Mesodermal cell (in vitro differentiated cells): ENCODE measurements at regions not wholly inside any gene's neighbourhood (a gene's known extent, or its start where the extent isn't known, plus 50 kb on each side); places are given as distances from the start of the nearest gene placed in this dataset.

ENCODE experiments used
- H3K27ac ChIP-seq: 2 replicates; pipeline ENCODE4 v1.7.0; 2013; ENCODE audit warnings: mild to moderate bottlenecking, low read depth, low read length, moderate library complexity; ENCODE audit not compliant: severe bottlenecking
- H3K36me3 ChIP-seq: 2 replicates; pipeline ENCODE4 v1.7.1; 2013; ENCODE audit warnings: mild to moderate bottlenecking, low read length, moderate library complexity; ENCODE audit not compliant: control insufficient read depth, insufficient read depth
- H3K4me1 ChIP-seq: one replicate; pipeline ENCODE4 v1.7.1; 2013; ENCODE audit warnings: mild to moderate bottlenecking, low read length; ENCODE audit not compliant: insufficient read depth, control insufficient read depth, poor library complexity, severe bottlenecking
- H3K4me3 ChIP-seq: 2 replicates; pipeline ENCODE4 v1.7.0; 2013; ENCODE audit warnings: low read length, control low read depth, mild to moderate bottlenecking; ENCODE audit not compliant: insufficient read depth, poor library complexity, severe bottlenecking; ENCODE audit errors: extremely low read depth
- H3K9me3 ChIP-seq: 2 replicates; pipeline ENCODE4 v1.7.1; 2013; ENCODE audit warnings: mild to moderate bottlenecking, low read length, moderate library complexity; ENCODE audit not compliant: control insufficient read depth
- WGBS, 2 experiments: methylation state at CpG; one replicate each; pipeline ENCODE4 v1.1.5; 2013; ENCODE audit warnings: missing lambda C conversion rate in 2 of 2; ENCODE audit not compliant: insufficient coverage in 2 of 2; 5-methylcytosine and 5-hydroxymethylcytosine counted together

DNA sequence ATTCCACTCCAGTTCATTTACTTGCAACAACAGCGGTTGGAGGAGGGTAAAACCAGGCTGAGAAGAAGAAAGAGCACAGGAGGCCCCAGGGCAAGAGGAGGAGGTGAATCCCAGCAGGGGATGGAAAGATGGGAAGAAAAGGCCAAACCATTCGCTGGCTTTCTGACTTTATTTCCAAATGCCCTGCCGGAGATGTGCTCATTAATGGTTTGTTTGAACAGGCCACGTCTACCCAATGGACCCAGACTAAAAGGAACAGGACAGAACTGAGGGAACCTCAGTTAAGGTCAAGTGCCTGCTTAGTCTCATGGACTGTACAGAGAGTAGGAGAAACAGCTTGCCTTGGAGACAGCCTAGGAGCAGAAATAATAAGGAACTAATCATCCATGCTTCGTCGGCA lies 121.6 kb upstream of the NDUFV2 start:
- H3K36me3 ChIP-seq, result no peaks in the 10 kb centered on the region
- 50 to 67% methylated on average over 6 of the region's 6 CpGs for WGBS, 2 experiments
- H3K9me3 ChIP-seq, result no peaks in the 10 kb centered on the region
- no peak overlapping the region for H3K4me3 ChIP-seq
- H3K4me1 ChIP-seq, result peaks cover 6% of the 10 kb centered on the region
- H3K27ac ChIP-seq, result no peak overlapping the region

DNA sequence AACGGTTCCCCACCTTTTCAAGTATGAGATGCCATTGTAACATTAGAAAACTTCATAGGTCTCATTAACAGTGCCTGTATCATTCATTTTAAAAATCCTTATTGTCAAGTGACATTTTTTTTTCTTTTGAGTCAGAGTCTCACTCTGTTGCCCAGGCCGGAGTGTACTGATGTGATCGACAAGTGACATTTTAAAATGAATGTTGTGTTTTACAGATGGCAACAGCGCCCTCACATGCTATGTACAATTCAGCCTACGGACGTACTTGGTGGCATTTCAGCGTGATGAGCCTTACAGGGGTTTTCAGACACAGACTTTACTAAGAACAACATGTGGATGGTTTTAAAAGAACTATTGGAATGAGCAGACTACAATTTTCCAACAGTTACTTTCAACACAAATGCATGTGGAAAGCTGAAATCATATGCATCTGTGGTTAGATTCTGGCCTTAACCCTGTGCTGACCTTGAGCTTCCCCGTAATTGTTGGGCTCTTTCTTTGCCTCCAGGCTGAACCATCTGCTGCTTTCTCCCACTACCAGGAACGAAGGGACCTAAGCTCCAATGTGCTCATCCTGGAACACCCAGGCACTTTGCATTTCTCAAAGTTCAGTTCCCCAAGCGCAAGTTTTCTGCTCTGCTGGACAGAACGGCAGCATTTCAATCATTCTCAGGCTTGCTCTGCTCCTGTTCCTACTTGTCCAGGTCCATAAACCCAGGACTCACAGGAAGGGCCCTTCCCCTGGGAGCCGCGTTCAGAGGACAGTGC lies 119.9 kb upstream of the NDUFV2 start:
- no peak overlapping the region for H3K4me3 ChIP-seq
- no peaks in the 10 kb centered on the region for H3K36me3 ChIP-seq
- no peaks in the 10 kb centered on the region for H3K9me3 ChIP-seq
- H3K27ac ChIP-seq, result no peak overlapping the region
- WGBS, 2 experiments, result 75 to 78% methylated on average over 4 to 8 of the region's 13 CpGs
- H3K4me1 ChIP-seq, result peaks cover 13% of the 10 kb centered on the region

DNA sequence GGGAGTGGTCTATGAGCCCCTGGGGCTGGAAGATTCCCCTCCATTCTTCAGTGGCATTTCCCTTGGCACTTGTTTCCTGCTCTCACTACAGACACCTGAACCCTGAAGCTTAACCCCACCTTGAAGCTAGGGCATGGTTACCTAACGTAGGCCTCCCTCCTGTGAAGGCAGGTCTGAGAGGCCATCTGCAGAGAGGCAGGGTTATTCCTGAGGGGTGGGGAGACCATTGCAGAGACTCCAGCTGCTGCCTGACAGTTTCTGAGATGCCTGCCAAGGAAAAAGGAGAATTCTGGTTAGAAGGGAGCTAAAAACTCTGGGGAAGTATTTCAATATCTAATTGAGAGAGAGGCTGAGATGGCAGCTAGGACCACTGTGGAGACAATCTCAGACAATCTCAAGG lies 119.3 kb upstream of the NDUFV2 start:
- Histone ChIP-seq H3K4me3 (no peak overlapping the region), H3K4me1 (peaks cover 19% of the 10 kb centered on the region), H3K9me3 (no peaks in the 10 kb centered on the region), H3K27ac (no peak overlapping the region), H3K36me3 (no peaks in the 10 kb centered on the region)
- WGBS, 2 experiments, result 100% methylated on average over 1 of the region's 1 CpG

DNA sequence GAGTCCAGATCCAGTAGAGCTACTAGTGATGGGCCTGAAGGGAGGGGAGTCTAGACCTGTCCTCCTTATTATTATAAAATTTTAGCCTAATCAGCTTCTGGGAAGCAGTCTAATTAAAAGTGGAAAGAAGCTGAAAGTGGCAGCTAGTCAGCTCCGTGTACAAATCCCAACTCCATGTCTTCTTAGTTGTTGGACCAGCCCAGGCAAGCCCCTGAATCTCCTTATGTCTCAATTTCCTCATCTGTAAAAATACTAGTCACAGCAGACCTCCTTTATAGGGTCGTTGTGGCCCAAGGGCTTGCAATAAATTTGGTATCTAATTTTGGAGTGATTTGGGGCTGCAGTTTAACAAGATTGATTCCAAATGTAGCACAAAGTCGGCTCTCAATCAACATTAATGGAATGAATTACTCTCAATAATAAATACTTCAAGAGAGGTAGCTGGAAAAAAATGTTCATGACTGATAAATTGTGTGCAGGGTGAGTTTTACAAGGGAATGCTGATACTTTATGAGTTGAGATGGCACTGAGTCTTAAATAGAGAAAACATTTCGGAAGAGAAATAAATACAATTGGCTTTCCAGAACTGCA lies 118.3 kb upstream of the NDUFV2 start:
- Histone ChIP-seq H3K4me3 (no peak overlapping the region), H3K4me1 (peaks cover 20% of the 10 kb centered on the region), H3K9me3 (no peaks in the 10 kb centered on the region), H3K27ac (no peak overlapping the region), H3K36me3 (no peaks in the 10 kb centered on the region)
- WGBS, 2 experiments, result 50% methylated on average over 1 of the region's 4 CpGs; no CpG with 5 or more reads in 1 of the 2 experiments

DNA sequence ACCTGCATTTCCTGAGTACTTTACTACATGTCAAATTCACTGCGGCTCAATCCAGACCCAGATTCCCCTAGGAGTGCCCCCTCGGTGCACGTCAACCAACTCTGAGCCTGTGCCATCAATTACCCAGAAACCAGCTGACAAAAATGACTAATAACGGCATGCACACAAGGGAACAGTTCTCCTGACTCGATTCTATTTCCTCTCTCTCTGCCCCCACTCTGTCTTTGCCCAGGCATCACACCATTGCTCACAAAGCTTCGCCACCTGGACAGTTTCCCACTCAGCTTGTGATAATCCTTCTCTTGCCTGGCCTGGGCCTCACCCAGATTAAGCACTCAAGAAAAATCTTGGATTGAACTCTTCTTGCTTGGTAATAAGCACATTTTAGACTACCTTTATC lies 115.3 kb upstream of the NDUFV2 start:
- 96 to 97% methylated on average over 5 to 6 of the region's 6 CpGs for WGBS, 2 experiments
- no peaks in the 10 kb centered on the region for H3K9me3 ChIP-seq
- H3K4me1 ChIP-seq, result peaks cover 23% of the 10 kb centered on the region
- H3K4me3 ChIP-seq, result no peak overlapping the region
- H3K36me3 ChIP-seq, result no peaks in the 10 kb centered on the region
- H3K27ac ChIP-seq, result no peak overlapping the region

DNA sequence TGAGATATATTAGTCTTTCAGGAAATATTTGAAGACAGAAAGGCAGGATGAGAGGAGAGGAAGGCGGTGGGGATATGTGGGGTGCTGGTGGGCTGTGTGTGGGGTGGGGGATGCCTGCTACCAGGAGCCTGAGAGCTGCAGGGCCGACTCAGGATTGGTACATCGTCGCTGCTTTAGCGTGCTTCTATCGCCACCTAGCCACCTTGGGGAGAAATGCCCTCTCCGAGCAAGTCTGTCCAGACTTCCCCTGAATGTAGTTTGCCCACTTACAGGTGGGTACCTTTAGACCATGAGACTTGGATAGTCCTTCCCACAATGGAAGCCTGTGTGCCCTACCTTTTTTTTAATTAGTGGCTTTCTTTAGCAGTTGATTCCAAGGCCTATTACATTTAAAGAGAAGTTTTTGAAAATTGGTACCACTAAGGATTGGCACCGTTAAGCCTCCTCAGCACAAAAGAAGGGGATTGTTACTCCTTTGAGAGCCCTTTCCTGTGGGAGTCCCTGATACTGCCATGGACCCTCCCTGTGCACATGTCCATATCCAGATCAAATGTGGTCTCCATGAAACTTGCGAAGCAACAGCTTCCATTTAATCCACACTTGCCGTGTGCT lies 114.1 kb upstream of the NDUFV2 start:
- Histone ChIP-seq H3K27ac (no peak overlapping the region), H3K9me3 (no peaks in the 10 kb centered on the region), H3K4me1 (peaks cover 23% of the 10 kb centered on the region), H3K4me3 (no peak overlapping the region), H3K36me3 (no peaks in the 10 kb centered on the region)
- WGBS, 2 experiments, result 21 to 29% methylated on average over 9 to 10 of the region's 10 CpGs

DNA sequence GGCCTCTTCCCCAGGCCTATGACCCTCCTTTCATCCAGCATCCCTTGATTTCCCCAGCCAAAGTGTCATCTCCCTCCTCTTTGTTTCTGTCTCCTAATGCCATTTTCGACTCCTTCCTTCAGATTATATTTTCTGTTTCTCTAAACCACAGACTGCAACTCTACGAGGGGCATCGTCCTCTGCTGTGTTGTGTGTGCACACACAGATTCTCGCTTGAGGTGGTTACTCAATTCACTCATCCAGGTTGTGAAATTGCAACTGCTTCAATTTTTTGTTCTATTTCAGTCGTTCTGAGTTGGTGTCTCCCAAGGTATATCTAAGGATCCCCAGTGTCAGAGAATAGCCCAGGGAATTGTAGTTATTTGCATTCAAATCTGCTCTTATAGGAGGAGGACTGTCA lies 113.5 kb upstream of the NDUFV2 start:
- Histone ChIP-seq H3K36me3 (no peaks in the 10 kb centered on the region), H3K4me1 (peaks cover 23% of the 10 kb centered on the region), H3K27ac (no peak overlapping the region), H3K4me3 (no peak overlapping the region), H3K9me3 (no peaks in the 10 kb centered on the region)
- WGBS, 2 experiments, result 85 to 86% methylated on average over 4 to 5 of the region's 5 CpGs

DNA sequence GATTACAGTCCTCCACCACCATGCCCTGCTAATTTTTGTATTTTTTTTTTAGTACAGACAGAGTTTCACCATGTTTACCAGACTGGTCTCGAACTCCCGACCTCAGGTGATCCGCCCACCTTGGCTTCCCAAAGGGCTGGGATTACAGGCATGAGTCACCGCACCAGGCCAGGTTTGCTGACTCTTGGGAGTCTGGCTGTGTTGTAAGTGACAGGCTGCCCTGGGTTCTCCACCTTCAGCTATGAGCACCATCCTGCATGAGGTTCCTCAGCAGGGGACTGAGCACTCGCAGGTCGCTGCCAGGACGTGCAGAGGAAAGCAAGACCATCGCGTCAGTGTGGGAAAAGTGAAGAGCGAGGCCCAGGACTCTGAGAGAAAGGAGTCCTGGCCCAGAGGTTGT lies 112.6 kb upstream of the NDUFV2 start:
- Histone ChIP-seq H3K4me1 (peaks cover 23% of the 10 kb centered on the region), H3K27ac (no peak overlapping the region), H3K9me3 (no peaks in the 10 kb centered on the region), H3K36me3 (no peaks in the 10 kb centered on the region), H3K4me3 (no peak overlapping the region)
- WGBS, 2 experiments, result 88 to 90% methylated on average over 10 of the region's 10 CpGs

DNA sequence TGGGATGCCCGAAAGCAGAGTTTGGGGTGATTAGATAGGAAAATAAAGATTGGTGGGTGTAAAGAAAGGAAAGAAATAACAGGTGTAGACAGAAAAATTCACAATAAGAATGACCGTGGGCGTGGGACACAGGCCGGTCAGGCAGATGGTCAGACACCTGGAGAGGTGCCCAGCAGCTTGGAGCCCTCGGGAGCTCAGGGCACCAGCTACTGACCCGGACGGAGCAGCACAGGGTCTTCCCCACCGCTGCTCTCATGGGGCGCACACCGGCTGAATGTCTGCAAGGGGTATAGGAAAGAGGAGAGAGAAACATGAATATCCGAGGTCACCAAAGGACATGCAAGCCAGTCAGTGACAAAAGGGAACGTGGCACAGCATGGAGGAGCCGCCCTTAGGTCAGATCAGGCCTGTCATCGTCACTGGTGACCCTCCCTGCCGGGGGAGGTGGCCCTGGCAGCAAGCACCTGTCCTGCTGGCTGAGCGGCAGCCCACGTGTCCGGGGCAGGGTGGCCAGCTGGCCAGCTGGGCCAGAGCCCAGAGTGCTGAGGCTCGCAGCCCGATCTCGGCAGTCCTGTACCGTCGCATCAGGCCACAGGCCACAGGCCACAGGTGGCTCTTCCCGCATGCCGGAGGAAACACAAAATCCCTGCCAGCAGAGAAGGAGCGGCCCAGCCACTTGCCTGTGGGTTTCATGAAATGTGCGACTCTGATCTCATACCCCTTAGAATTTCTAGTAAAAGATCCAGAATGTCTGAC lies 112.0 kb upstream of the NDUFV2 start:
- WGBS, 2 experiments, result 92 to 98% methylated on average over 25 to 26 of the region's 27 CpGs
- Histone ChIP-seq H3K4me1 (peaks cover 23% of the 10 kb centered on the region), H3K27ac (no peak overlapping the region), H3K9me3 (no peaks in the 10 kb centered on the region), H3K4me3 (no peak overlapping the region), H3K36me3 (no peaks in the 10 kb centered on the region)

DNA sequence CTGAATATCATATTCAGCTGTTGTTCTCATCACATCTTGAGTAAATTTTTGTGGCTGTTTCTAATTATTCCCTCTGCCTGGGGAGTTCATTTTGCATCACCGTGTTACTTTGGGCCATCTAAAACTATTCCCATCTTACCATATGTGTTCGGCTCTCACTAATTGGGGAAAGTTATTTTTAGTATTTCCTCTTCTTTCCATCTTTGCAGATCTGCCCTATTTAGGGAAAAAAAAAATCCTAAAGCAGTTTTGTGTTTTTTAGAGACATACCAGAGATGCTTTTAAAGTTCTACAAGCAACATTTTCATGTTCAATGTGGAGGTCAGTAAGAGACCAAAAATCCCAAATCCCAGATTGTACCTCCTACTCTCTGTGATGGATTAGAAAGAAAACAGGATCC lies 111.3 kb upstream of the NDUFV2 start:
- WGBS, 2 experiments, result no CpG with 5 or more reads among the region's 2 CpGs

More for the DNA sequence above, 111.3 kb upstream of the NDUFV2 start:
- H3K27ac ChIP-seq, result no peak overlapping the region
- no peaks in the 10 kb centered on the region for H3K36me3 ChIP-seq
- H3K4me1 ChIP-seq, result peaks cover 23% of the 10 kb centered on the region
- H3K9me3 ChIP-seq, result no peaks in the 10 kb centered on the region
- H3K4me3 ChIP-seq, result no peak overlapping the region
